Globus pallidus (tissue), 1 donor: ENCODE measurements at regions not wholly inside any gene's neighbourhood (a gene's known extent, or its start where the extent isn't known, plus 50 kb on each side); places are given as distances from the start of the nearest gene placed in this dataset.

ENCODE experiments used
- DNase-seq: peaks from one replicate; pipeline ENCODE4 v3.0.0-alpha.2; 2015; ENCODE audit warnings: low spot score

DNA sequence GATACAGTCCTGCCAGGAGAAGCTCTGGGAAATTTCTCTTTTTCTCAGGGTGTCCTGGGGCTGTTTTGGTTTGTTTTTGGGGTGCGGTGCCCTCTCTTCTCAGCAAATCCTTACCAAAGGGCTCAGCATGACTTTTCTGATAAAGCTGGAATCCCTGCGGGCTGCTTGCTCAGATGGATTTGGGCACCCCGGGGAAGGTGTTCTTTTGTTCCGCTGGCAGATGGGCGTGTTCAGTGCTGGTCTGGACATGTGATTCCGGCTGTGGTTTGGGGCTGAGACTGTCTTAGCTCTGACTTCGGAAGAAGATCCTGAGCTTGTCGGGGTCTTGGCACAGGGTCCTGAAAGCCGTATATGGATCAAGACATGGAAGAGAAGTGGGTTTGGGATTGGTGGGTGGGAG, 134.2 kb upstream of the SPRED2 start:
- no peak for DNase-seq

DNA sequence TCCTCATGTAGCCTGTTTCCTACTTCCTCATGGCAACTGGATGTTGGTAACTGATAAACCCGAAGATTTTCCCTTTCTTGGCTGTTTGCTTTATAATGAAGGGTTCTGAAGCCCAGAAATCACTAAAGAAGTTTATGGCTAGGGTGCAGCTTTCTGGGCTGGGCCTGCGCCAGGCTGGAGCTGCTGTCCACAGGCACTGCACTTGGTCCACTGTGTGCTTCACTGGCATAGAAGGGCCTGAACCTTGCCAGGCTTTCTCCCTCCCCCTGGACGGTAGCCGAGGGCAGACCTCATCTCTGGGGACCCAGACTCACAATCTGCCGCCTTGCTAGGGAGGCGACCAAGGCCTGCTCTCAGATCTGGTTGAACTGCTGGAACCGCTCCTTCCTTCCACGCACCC, 133.3 kb upstream of the SPRED2 start:
- no peak for DNase-seq

DNA sequence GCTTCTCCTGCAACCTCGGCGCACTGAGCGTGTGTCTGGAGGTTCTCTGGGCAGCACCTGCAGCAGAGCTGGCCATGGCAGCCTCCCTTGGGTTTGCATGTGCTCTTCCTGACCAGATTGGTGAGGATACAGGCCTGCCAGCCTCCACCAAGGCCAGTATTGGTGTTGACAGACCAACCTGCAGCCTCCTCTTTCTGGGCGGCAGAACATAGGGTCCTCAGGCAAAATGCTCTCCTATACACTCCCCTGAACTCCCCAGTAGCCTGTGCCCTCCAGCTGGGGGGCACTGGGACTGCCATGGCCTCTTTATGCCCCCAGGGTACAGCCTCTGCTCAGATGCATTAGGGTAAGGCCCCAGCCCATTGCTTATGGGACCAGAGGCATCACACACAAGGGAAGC, 131.9 kb upstream of the SPRED2 start:
- DNase-seq = no peak

DNA sequence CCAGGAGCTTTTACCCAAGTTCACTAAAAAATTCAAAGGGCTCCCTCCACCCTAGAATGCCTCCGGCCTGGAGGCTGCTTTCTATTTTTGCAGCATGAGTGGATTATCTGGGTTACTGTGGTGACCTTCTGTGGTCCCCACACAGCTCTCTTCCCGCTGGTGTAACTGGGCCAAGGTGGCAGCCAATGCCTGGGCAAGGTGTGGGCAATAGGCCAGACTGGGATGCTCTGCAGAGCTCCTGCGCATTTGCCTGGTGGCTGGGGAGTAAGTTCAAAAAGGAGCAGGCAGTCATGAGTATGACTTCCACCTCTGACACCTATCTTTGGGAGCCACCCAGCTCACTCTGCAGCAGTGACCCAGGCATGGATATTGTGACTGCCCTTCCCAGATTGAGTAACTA, 130.5 kb upstream of the SPRED2 start:
- no peak for DNase-seq

DNA sequence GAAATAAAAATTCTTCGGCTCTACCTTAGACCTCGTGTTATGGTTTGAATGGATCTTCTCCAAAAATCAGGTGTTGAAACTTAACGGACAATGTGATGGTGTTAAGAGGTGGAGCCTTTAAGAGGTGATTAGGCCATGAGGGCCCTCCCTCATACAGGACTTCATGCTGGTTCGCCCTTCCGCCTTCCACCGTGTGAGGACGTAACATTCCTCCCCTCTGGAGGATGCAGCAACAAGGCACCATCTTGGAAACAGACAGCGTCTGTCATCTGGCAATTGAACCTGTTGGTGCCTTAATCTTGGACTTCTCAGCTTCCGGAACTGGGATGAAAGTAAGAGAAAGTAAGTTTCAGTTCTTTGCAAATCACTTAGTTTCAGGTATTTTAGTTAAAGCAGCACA, 126.3 kb upstream of the SPRED2 start:
- DNase-seq = no peak

DNA sequence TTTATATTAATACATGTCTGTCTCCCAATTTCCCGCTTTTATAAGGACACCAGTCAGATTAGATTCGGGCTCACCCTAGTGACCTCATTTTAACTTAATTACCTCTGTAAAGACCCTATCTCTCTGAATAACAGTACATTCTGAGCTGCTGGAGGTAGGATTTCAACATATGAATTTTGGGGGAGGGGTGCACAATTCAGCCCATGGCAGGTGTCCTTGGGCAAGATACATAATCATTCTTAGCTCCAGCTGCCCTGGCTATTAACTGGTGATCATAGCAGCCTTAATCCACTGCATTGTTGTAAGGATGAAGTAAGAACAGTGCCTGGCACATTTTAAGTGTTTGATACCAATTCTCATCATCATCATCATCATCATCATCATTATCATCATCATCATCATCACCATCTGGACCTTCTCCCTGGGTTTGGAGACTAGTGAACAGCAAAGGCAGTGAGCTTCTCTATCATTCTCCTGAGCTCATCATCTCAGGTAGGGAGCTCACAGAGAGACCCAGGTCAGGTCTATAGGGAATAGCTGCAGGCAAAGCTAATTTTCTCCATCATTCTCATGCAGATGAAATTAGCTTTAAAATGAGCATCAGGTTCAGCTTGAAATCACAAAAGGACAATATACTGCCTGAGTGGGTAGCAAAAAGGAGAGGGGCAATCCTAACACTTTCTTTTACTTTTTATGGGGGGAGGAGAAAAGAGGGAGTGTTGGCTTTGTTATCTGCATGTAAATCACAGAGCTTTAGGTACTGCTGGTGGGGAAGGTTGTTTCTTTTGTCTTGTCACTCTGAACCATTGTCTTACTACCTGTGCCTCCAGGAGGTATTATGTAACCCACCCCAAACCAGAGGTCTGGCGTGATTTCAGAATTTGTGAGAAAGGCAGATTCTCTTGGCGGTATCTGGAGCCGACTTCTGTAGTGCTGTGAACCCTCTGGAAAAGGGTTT, 125.5 kb upstream of the SPRED2 start:
- no peak for DNase-seq

DNA sequence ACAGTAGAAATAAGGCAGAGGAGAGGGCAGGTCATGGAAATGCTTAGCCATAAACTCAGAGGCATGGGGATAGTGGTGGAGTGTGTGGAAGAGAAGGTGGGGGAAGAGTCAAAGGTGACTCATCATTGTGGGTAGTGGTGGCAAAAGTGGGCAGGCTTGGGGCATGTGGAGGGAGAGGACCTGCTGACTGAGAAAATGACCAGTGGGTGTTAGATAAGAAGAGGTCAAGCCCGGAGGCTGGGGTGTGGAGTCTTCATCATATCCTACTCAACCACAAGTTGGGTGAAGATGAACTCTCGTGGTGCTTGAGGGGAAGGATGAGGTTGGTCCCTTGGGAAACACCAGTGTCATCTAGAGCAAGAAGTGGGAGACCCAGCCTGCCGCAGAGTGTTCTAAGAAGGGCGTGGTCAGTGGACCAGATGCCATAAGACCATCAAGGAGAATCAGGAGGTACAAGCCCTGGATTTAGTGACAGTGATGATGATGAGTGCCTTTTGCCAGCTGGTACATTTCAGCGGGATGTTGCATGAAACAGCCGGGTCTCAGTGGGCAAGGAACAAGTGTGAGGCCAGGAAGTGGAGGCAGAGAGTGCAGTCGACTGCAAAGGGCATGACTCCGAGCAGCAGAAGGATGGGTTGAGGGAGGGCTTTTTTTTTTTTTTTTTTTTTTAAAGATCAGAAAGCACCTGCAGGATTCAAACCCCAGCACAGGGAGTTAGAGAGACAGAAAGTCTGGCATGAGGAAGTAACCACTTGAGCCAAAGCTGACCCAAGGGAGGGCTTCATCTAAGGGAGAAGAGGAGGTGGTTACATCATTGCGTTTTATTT, 122.6 kb upstream of the SPRED2 start:
- DNase-seq = no peak

DNA sequence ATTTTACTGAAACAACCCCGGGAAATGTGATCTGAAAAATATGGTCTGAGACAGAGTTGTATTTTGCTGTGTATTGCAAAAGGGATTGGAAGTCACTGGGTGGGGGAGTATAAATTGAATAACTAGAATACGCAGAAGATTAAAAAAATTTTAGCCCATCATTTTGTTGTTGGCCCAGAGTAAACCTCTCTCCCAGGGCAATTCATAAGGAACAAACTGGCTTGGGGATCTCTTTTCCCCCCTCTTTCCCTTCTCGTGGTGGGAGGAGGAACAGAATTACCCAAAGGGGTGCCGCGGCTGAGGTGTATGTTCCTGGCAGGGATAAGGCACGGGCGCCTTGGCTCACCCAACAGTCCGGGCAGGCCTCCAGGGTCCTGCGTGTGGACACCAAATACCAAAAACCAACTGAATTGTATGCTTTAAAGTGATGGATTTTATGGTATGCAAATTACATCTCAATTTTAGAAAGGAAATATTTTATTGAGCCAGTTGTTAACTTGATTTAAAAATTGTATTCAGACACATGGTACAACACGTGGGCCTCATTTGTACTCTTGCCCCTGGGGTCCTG, 121.2 kb upstream of the SPRED2 start:
- DNase-seq = no peak

DNA sequence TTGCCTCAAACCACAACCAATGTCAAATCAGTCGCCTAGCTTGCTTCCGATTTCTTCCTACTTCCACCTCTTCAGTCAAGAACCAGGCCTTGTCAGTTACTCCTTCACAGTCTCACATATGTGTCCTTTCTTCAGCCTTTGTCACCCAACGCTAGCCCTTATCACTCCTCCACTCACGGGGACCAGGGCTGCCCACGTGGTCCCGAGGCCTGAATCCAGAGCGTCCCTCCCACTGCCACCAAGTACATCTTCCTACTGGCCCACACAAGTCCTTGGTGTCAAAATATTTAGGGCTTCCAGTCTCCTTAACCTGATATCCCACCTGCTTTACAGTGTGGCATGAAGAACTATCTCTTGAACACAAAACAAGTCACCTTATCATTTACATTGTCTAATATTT, 119.1 kb upstream of the SPRED2 start:
- DNase-seq = no peak

DNA sequence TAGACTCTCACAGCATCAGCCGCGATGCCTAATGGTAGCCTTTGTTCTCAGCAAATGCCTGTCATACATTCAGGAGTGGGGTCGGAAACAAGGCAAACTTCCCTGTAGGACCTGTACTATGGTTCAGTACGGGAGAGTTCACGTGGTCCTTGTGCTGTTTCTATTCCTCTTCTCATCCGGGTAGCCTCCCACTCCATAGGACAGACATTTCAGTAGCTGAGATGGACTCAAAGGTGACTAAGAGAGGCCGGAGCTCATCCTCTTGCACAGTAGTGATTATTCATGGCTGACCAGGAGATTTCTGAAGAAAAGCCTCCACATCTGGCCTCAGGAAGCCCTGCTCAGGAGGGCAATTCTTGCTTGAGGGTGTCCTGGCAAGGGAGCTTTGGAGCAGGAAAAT, 117.8 kb upstream of the SPRED2 start:
- no peak for DNase-seq

DNA sequence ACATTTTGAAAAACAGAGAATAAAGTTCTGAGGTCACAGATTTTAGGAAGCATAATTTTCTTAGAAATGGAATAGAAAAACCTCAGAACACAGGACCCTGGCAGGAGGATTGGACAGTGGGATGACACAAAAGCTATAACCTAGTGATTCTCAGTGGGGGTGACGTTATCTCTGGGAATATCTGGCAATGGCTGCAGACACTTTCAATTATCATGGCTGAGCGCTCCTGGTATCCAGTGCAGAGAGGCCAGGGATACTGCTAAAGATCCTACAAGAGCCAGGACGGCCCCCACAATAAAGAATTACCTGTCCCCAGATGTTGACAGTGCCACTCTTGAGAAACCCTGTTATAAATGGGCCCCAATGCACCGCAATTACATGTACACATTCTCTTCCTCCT, 117.2 kb upstream of the SPRED2 start:
- DNase-seq = no peak

DNA sequence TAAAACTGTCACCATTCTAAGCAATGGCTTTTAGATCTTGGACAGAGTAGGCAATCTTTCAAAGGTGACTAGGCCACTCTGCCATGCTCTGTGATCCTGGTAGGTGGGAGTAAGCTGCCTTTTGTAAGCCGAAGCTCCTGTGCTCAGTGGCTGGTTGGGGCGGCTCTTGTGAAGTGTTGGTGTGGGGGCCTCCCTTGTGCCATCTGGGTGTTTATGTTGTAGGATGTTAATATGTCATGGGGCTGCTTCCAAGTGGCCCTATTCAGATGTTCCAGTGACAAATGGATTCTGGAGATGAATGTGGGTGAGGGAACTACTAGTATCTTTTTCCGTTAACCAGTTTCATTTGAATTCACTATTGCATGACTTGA, 116.8 kb upstream of the SPRED2 start:
- no peak for DNase-seq

DNA sequence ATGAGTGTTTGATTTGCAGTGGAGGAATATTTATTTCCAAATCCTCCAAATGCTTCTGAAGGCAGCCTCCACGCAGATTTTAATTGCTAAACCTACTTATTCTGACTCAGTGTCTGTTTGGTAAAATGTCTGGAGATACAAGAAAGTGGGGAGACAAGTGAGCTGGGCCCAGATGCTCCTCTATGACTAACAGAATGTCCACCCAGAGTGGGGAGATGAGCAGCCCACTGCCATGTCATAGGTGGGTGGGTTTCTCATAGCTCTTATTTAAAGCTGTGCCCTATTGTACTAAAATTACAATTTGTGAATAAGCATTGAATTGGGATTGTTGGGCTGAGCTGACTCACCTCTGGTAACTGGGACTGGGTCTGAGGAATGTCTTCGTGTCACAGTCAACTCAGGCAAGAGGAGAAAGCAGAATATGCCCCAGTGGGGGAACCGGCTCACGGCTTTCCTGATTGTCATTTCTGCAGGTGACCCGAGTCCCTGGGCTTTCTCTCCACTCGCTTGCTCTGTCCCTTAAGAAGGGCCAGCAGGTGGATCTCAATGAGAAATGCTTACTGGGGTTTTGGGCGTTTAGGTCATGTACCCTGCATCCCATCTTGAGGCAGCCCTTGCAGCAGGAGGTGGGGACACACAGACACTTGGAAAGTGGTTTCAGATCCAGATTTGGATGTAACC, 116.3 kb upstream of the SPRED2 start:
- DNase-seq = no peak

DNA sequence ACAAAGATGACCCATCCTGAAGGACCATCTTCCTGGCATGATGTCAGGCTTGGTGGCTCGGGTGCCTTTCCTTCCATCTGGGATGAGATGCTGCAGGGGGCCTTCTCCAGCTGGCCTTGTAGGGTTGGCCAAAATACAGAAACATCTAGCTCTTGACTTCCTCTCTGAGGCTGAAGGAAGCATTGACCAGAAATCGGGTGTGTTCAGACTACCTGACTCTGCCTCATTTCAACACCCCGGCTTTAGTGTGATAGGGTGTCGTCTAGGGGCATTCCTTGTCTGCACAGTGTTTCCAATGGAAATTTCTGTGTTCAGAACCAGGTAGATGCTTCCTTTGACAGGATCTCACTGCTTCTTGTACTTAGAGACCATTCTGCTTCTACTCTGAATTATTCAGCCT, 115.7 kb upstream of the SPRED2 start:
- no peak for DNase-seq

DNA sequence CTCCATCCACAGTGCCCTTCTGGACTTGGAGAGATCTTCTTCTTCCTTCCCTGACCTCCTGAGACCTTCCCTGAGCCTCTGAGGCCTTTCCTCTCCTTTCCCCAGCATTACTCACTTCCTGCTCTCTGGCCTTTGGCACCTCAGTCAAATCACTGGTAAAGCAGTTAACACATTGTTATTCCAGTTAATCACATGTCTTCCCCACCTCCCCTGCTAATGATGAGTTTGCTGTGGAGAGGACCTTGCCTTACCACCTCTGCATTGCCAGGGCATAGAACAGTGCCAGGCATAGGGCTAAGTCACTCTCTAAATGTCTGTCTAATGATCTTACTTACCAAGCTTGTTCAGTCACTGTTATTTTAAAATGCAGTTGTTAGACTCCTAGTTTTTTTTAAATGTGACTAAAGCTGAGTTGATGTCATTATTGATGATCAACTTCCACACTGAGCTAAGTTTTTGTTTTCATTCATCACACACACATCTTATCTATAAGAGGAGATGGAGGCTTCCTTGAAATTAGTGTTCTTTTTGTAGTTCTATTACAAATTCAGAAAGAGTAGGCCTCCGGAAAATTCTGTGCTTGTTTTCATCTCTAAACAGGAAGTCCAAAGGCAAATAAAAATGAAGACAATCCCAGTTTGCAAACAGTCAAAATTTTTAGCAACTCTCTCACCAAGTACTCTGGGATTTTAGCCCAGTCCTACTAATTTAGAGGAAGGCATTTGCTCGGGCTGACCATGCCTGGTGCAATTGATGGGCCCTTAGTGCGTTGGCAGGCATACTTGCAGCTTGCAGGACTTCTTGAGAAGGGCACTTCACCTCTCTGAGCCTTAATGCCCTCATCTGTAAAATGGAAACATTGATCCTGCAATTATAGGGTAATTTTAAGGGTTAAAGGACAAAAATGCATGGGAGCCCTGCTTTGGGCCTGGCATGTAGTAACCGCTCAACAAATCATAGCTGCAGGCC, 113.7 kb upstream of the SPRED2 start:
- DNase-seq = no peak

DNA sequence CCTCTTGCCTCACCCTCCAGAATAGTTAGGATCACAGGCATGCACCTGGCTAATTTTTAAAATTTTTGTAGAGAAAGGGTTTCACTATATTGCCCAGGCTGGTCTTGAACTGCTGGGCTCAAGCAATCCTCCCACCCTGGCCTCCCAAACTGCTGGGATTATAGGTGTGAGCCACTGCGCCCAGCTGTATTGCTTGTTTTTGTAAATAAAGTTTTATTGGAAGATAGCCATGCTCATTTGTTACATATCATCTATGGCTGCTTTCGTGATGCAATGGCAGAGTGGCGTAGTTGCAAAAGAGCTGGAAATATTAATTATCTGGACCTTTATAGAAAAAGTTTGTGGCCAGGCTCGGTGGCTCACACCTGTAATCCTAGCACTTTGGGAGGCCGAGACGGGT, 109.4 kb upstream of the SPRED2 start:
- DNase-seq = no peak

DNA sequence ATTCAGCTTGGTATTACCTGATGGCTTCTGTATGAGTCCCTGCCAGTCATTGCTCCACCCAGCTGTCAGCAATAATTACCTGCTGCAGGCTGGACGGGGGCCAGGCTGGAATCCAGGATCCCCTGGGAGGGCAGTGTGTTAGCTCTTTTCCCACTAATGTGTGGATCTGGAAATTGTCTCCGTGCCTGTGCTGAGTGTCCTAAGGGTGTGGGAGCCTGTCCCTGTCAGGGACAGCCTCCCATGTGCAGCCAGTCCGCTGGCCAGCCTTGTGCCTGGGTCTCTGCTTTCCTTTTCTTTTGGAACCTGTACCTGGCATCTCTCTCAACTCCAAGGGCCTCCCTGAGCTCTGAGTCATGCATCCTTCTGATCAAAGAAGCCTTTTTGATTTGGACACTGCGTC, 107.2 kb upstream of the SPRED2 start:
- DNase-seq = no peak

DNA sequence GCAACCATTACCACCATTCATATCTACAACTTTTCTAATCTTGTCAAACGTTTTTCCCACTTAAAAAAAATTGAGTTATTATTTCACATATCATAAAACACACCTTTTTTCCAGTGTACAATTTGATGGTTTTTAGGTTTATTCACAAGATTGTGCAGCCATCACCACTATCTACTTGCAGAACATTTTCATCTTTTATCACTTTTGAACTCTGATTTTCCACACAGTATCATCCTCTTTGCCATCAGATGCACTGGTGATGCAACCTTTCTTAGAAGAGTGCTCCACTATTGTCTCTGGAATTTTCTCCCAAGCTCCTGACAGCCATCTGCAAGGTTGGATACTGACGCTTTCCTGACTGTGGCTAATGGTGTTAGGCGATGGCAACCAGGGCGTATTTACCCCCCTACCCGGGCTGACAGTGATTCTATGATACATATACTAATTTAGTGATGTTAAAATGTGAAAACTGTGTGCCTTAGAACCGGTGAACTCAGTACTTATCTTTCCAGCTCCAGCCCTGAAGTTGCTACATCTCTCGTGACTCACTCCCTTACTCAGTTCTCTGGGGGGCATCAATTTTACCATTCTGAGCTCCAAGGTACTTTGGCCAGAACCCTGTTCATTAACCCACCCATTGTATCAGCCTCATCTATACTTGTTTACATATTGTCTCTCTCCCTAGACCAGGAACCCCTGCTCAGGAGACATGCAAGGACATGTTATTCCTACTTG, 105.4 kb upstream of the SPRED2 start:
- DNase-seq = no peak

DNA sequence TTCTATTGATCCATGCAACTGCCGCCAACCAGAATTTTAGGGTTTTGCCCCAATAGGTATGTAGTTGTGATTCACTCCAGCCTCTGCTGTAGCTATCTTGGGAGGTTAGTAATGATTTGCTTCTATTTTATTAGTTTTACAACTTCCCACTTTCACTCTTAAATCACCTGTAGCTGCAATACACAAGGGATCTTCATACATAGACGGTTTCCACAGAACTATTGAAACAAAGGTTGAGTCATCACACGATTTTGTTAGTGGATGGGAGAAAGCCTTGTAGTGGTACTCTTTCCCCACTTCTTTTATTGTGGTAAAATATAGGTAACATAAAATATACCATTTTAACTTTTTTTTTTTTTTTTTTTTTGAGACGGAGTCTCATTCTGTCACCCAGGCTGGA, 104.2 kb upstream of the SPRED2 start:
- no peak for DNase-seq

DNA sequence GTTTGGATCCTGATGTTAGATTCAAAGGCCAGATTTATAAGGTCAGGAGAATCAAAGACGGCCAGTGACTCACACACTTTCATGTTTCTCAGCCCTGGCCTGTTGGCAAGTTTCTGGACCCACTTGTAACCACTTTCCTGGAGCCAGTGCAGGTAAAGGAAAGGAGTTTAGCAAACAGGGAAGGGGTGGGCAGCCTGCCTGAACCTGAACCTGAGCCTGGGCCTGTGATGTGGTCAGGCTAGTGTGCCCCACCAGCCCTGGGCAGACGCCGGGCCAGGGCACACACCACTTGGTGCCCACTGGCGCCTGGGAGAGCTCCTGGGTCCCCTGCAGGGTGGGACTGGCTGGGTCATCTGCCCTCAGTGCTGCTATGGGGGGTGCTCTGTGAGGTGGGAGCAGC, 100.5 kb upstream of the SPRED2 start:
- no peak for DNase-seq

DNA sequence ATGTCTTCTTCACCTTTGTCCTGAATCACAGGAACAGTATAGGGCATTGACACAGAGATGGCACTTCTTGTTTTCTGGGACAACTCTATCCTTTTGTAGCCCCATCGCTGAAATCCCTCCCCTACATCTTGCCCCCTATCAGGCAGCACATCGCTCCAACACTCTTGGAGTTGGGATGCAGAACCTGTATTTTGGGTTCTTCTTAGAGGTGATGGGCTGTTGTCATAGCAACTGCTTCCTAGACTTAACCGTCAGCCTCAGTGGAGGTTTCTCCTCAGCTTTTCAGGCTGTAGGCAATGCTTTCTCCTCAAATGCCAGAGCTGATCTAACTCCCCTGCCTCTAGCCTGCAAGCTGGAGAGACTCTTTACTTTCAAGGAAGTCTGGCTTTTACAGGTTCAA, 99.9 kb upstream of the SPRED2 start:
- no peak for DNase-seq
